GM12801 (cell line): ENCODE measurements at regions not wholly inside any gene's neighbourhood (a gene's known extent, or its start where the extent isn't known, plus 50 kb on each side); places are given as distances from the start of the nearest gene placed in this dataset.

Source experiments
- TF ChIP-seq, protein P1 (sequence below): IDR thresholded peaks from one replicate; pipeline ENCODE4 v1.5.1; 2011; ENCODE audit warnings: control low read depth; ENCODE audit not compliant: insufficient read length; ENCODE audit errors: extremely low read depth

DNA sequence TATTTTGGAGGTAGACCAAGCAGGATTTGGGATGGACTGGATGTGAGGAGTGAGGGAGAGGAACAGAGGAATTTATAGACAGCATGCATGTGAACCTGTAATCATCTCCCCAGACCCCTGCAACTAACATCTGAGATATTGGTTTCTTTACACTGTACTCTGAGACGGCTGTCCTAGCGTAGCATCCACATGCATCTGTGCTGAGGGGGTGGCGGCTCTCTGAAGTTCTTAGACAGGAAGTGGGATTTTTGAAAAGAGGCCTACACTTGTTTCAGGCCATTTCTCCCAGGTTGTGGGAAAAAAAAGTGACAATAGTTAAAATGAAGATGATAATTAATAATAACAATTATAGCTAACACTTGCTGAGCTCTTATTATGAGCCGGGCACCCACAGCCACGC is 150.2 kb upstream of the GATA6 start:
- TF ChIP-seq, protein P1, sequence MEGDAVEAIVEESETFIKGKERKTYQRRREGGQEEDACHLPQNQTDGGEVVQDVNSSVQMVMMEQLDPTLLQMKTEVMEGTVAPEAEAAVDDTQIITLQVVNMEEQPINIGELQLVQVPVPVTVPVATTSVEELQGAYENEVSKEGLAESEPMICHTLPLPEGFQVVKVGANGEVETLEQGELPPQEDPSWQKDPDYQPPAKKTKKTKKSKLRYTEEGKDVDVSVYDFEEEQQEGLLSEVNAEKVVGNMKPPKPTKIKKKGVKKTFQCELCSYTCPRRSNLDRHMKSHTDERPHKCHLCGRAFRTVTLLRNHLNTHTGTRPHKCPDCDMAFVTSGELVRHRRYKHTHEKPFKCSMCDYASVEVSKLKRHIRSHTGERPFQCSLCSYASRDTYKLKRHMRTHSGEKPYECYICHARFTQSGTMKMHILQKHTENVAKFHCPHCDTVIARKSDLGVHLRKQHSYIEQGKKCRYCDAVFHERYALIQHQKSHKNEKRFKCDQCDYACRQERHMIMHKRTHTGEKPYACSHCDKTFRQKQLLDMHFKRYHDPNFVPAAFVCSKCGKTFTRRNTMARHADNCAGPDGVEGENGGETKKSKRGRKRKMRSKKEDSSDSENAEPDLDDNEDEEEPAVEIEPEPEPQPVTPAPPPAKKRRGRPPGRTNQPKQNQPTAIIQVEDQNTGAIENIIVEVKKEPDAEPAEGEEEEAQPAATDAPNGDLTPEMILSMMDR = no peak

GRCh38 chr18:22020127-22020866 is 149.1 kb upstream of the GATA6 start:
- TF ChIP-seq, protein P1 = no peak

DNA sequence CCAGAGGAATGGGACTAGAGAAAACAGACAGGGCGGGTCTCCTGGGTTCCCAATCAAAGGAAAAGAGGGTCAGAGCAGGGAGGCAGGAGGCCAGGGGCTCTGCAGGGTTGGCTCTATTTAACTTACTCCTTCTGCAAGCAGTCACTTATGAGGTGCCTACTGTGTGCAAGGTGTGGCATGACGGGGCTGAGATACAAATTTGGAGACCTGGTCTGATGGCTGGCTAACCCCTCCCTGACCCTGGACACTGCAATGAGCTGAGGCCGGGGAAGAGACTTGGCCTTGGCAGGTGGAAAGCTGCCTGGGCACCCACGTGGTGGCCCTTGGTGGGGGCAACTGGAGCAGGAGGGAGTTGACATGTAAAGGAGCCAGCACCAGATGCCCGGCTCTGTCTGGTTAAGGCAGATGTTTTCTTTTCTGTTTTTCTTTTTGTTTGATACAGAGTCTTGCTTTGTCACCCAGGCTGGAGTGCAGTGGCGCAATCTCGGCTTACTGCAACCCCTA is 148.5 kb upstream of the GATA6 start:
- TF ChIP-seq, protein P1 = no peak

DNA sequence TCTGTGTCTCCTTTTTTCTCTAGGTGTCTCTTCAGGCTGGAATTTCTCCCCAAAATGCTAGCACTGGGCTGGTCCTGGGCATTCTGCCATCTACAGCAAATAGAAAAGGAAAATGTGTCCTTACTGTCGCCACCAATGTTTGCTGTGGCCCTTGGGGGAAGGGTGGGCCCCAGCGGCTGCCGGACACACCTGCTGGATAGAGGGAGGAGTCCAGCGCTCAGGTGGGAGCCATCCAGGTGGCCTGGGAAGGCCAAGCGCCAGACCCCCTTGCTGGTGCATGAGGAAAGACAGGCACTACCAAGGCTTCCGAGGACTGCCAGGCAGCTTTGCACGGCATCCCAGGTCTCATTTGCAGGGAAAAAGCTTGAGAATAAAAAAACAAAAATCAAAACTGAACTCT is 147.7 kb upstream of the GATA6 start:
- TF ChIP-seq, protein P1 = no peak

DNA sequence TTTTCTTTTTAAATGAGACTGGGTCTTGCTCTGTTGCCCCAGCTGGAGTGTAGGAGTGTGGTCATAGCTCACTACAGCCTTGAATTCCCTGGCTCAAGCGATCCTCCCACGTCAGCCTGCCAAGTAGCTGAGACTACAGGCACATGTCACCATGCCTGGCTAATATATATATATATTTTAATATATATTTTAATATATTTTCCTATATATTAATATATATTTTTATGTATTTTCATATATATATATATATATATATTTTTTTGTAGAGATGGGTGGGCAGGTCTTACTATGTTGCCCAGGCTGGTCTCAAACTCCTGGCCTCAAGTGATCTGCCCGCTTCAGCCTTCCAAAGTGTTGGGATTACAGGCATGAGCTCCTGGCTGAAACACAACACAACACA is 144.5 kb upstream of the GATA6 start:
- TF ChIP-seq, protein P1 = no peak

DNA sequence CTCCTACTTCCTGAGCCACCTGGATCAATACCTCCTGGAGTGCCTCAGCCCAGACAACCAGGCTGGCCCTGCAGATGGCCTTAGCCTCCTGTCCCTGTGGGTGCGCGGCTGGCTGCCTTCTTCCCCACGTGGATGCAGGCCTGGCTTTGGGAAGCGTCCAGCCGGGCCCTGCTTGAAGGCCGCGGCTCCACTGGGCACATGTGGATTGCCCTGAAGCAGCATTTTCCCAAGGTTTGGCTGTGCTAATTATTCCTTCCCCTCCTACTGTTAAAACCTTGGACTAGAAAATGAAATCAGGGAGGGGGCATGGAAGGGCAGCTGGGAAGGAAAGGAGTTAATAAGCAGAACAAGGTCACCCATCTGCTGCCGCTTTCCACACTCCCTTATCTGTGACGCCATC is 143.0 kb upstream of the GATA6 start:
- TF ChIP-seq, protein P1 = no peak

DNA sequence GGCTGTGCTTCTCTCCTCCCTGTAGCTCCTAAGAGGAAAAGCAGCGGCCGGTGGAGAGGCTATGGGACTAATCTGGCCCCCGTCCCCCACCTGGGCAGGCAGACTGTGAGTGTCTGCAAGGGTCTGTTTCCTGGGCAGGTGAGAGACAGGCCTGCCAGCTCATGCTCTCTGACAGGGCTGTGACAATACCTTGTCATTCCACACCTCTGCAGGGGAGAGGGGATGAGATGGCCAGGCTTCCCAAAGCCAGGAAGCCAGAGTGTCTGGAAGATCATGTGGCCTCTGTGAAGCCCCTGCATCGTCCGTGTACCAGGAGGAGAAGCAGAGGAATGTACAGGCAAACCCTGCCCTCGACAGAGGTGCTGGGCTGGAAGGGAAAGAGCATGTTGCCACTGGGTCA is 142.5 kb upstream of the GATA6 start:
- TF ChIP-seq, protein P1 = no peak
